Left lung (tissue), 4 donors: ENCODE measurements at regions not wholly inside any gene's neighbourhood (a gene's known extent, or its start where the extent isn't known, plus 50 kb on each side); places are given as distances from the start of the nearest gene placed in this dataset.
"Not testable (repeated sequence)": the region's sequence is repeated elsewhere in the genome, so short reads cannot be mapped to it uniquely, and the experiment has no call there.

ENCODE experiments used
- ATAC-seq: fragments of 200-7000 bp; cut with Tn5 transposase; one replicate; pipeline ENCODE4 v1.9.1; 2020; ENCODE audit warnings: moderate library complexity
- DNase-seq, 4 donors: peaks; one replicate each; pipeline ENCODE4 v3.0.0-alpha.2; 2013 to 2020
- H3K27ac ChIP-seq, 2 donors: fragments of 200-600 bp; sonication (generic) in 1 of 2; one replicate each; pipeline versions ENCODE4 v1.5.0 to v1.8.0; 2020 to 2021
- H3K27me3 ChIP-seq, 2 donors: fragments of 200-600 bp; sonication (generic) in 1 of 2; one replicate each; pipeline versions ENCODE4 v1.5.0 to v1.8.0; 2020 to 2021
- H3K36me3 ChIP-seq, 2 donors: fragments of 200-600 bp; sonication (generic) in 1 of 2; one replicate each; pipeline versions ENCODE4 v1.5.0 to v1.8.0; 2020 to 2021
- H3K4me1 ChIP-seq, 2 donors: fragments of 200-600 bp; one replicate each; pipeline ENCODE4 v1.8.0; 2021
- H3K4me3 ChIP-seq, 2 donors: fragments of 200-600 bp; sonication (generic) in 1 of 2; one replicate each; pipeline versions ENCODE4 v1.5.0 to v1.8.0; 2020 to 2021; ENCODE audit warnings: mild to moderate bottlenecking in 1 of 2
- H3K9me3 ChIP-seq, 2 donors: fragments of 200-600 bp; sonication (generic) in 1 of 2; one replicate each; pipeline versions ENCODE4 v1.5.0 to v1.8.0; 2020 to 2021
- intact Hi-C, 2 donors: fragments of 100-400 bp; cut with DNase I; formaldehyde crosslinking; loops; one replicate each; pipeline versions ENCODE4 v1.11.2 to v1.14.2; 2022
- TF ChIP-seq, protein P1 (sequence below), 2 donors: fragments of 200-600 bp; sonication (generic) in 1 of 2; IDR thresholded peaks; one replicate each; pipeline versions ENCODE4 v1.5.0 to v1.8.0; 2021; ENCODE audit warnings: antibody characterized with exemption in 2 of 2
- donor health status: DM: no; HTN: yes; CAD: no.
- donor health status: DM: no; HTN: no; CAD: no.

DNA sequence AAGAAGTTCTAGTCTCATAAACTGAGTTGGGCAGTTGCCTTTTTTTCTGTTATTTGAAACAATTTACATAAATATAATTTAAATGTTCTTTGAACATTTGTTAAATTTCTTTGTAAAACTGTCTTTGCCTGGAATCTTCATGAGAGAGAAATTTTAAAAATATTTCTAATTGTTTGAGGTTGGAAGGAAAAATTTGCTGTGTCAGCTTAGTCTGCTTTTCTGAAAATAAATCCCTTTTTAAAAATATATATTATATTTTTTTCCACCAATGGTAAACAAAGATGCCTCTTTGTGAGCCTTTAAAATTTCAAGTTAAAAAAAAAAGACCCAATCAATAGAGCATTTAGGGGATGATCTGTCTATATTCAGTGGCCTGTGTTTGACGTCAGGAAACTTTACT is 542.7 kb downstream of the KIF4B start:
- intact Hi-C loops, result no loop called here
- TF ChIP-seq, protein P1, sequence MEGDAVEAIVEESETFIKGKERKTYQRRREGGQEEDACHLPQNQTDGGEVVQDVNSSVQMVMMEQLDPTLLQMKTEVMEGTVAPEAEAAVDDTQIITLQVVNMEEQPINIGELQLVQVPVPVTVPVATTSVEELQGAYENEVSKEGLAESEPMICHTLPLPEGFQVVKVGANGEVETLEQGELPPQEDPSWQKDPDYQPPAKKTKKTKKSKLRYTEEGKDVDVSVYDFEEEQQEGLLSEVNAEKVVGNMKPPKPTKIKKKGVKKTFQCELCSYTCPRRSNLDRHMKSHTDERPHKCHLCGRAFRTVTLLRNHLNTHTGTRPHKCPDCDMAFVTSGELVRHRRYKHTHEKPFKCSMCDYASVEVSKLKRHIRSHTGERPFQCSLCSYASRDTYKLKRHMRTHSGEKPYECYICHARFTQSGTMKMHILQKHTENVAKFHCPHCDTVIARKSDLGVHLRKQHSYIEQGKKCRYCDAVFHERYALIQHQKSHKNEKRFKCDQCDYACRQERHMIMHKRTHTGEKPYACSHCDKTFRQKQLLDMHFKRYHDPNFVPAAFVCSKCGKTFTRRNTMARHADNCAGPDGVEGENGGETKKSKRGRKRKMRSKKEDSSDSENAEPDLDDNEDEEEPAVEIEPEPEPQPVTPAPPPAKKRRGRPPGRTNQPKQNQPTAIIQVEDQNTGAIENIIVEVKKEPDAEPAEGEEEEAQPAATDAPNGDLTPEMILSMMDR (IDR thresholded peaks at IDR 0.05), result no peak
- H3K36me3 ChIP-seq, result no peaks in the 10 kb centered on the region

DNA sequence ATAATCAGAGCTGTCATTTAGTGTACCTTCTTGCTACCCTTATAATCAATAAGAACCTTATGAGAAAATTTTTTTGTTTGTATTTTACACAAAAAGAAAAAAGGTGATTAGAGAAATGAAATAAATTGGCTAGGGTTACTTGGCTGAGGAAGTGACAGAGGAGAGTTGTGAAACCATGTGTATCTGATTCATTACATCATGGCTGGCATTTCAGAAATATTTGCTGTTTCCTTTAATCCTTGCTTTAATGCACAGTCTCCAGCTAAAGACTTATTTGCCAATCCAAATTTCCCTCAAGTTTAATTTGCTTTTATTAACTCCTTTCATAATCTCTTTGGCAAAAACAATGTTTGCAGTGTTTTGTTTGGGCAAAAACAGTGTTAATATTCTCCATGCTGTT is 543.1 kb downstream of the KIF4B start:
- TF ChIP-seq, protein P1 (IDR thresholded peaks at IDR 0.05), result no peak
- no peak overlapping the region for H3K4me3 ChIP-seq

More for the DNA sequence above, 542.7 kb downstream of the KIF4B start:
- no peak for DNase-seq
- Histone ChIP-seq H3K27ac (no peak overlapping the region), H3K4me3 (no peak overlapping the region), H3K27me3 (no peaks in the 10 kb centered on the region), H3K9me3 (no peaks in the 10 kb centered on the region), H3K4me1 (no peaks in the 10 kb centered on the region)
- ATAC-seq, result no peak

DNA sequence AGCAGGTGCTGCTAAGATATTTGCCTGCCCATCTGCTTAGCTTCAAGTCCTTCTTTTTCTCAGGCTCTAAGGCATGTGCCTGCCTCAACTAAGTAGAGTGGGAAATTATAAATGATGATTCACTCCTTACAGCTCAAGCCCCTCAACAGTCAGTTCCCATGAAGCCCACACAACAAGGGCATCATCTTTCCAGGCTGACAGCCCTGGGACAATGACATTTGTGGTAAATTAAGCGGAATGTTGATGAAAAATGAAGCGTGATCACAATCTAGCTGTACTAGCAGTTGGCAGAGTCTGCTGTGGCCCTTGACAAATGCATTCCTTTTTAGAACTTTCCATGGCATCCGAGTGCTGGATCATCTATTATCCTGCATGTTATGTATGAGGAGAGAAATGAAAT is 548.6 kb downstream of the KIF4B start:
- ATAC-seq (no peak), DNase-seq (no peak)
- TF ChIP-seq, protein P1 (IDR thresholded peaks at IDR 0.05), result no peak
- Histone ChIP-seq H3K9me3 (no peaks in the 10 kb centered on the region), H3K4me1 (no peaks in the 10 kb centered on the region), H3K36me3 (no peaks in the 10 kb centered on the region), H3K4me3 (no peak overlapping the region), H3K27me3 (no peaks in the 10 kb centered on the region), H3K27ac (no peak overlapping the region)
- intact Hi-C loops, result no loop called here

More for the DNA sequence above, 543.1 kb downstream of the KIF4B start:
- intact Hi-C loops, result no loop called here
- ATAC-seq (no peak), DNase-seq (no peak)
- no peak overlapping the region for H3K27ac ChIP-seq
- H3K9me3 ChIP-seq, result no peaks in the 10 kb centered on the region
- no peaks in the 10 kb centered on the region for H3K4me1 ChIP-seq
- H3K36me3 ChIP-seq, result no peaks in the 10 kb centered on the region
- no peaks in the 10 kb centered on the region for H3K27me3 ChIP-seq

DNA sequence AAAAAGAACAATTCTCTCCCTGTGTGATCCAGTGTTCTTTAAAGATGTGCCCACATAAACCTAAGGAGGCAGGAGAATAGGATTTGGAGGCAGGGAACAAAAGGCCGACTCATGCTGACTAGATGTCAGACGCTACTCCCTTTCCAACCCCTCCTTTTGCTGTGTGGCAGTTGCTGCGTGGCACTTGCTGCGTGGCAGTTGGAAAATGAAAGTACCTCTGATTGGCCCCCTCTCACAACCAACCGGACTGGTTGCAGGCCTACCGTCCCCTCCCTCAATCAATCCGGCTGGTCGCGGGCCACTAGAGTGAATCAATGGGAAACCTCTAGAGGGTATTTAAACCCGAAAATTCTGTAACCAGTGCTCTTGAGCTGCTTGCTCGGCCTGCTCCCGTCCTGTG is 551.0 kb downstream of the KIF4B start:
- ATAC-seq, result no peak
- TF ChIP-seq, protein P1 (IDR thresholded peaks at IDR 0.05), result no peak
- Histone ChIP-seq H3K9me3 (peaks cover 0 to 12% of the 10 kb centered on the region in 2 donors), H3K27ac (no peak overlapping the region), H3K4me3 (no peak overlapping the region), H3K4me1 (no peaks in the 10 kb centered on the region), H3K27me3 (no peaks in the 10 kb centered on the region), H3K36me3 (no peaks in the 10 kb centered on the region)
- DNase-seq, result no peak
- intact Hi-C loops, result no loop called here

DNA sequence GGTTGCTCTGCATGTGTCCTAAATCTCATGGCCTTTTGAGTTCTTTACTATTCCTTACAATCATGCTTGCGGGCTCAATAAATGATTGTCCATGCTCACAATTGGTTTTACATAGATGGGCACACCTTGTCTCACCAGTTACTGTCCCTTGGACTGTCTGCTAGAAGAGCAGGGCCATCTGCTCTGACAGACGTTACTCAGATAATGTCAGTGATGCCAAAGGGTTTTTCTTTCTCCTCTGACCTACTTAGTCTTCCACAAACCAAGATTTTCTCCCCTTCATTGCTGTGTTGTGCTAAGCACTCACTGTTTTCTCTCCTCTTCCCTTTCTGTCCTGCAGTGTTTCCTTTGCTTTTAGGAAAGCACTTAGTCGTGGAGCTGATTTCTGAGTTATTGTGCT is 562.3 kb downstream of the KIF4B start:
- intact Hi-C loops, result no loop called here
- Histone ChIP-seq H3K4me1 (no peaks in the 10 kb centered on the region), H3K27me3 (no peaks in the 10 kb centered on the region), H3K36me3 (no peaks in the 10 kb centered on the region), H3K9me3 (peaks cover 0 to 3% of the 10 kb centered on the region in 2 donors), H3K27ac (no peak overlapping the region), H3K4me3 (no peak overlapping the region)
- ATAC-seq (no peak), DNase-seq (no peak)
- TF ChIP-seq, protein P1 (IDR thresholded peaks at IDR 0.05), result no peak

DNA sequence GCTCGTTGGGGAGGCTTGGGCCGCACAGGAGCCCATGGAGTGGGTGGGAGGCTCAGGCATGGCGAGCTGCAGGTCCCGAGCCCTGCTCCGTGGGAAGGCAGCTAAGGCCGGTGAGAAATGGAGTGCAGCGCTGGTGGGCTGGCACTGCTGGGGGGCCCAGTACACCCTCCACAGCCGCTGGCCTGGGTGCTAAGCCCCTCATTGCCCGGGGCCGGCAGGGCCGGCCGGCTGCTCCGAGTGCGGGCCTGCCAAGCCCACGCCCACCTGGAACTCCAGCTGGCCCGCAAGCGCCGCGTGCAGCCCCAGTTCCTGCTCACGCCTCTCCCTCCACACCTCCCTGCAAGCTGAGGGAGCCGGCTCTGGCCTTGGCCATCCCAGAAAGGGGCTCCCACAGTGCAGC is 573.3 kb downstream of the KIF4B start:
- intact Hi-C loops, H3K9me3 ChIP-seq, ATAC-seq, H3K4me3 ChIP-seq, H3K36me3 ChIP-seq, H3K27me3 ChIP-seq, DNase-seq, H3K27ac ChIP-seq, H3K4me1 ChIP-seq: not testable (repeated sequence)
